GM21526 (cell line): ENCODE measurements at regions not wholly inside any gene's neighbourhood (a gene's known extent, or its start where the extent isn't known, plus 50 kb on each side); places are given as distances from the start of the nearest gene placed in this dataset.

Source experiments
- ATAC-seq: cut with Tn5 transposase; IDR thresholded peaks from one replicate; pipeline ENCODE4 v1.9.1; 2021; ENCODE audit warnings: moderate library complexity; ENCODE audit not compliant: unreplicated experiment, low FRiP score

DNA sequence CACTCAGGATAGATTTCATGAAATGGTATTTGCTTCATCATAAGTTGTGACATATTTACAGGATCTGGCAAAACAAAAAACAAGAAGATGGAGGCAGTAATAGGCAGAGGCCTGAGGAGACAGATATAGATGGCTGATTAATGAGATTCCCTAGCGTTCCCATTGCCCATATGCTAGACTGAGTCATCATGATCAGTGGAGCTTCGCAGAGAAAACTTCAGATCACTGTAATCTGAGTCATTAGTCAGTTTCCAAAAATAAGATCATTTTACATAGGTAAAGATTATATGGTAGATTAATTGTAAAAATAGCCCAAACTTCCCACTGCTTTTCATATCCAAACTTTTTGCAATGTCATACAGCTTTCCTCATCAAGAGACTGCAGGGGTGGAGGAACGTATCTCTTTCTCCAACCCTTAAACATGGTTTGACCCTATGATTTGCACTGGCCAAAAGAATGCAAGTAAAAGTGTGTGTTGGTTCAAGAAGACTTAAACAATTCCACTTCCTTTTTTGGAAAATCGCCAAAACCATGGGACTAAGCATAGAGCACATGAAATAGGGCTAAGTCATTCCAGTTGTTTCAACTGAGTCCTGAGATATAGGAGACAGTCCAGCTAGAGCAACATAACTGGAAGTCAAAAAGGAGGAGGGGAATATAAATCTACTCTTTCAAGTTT lies 626.0 kb downstream of the RNF144B start:
- no peak for ATAC-seq

DNA sequence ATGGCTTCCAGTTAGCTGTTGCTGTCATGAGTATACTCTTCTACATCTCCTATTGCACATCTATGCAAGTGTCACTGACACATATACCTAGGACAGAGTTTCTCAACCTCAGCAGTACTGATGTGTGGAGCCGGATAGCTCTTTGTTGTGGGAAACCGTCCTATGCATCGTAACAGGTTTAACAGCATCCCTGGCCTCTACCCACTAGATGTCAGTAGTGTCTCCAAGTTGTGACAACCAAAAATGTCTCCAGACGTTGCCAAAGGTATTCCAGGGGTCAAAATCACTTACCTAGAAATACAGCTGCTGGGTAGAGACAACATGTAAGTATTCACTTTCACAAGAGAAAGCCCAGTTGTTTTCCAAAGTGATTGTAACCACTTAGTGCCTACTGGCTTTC lies 637.6 kb downstream of the RNF144B start:
- no peak for ATAC-seq

- no peak for ATAC-seq
Observed at GRCh38 chr6:19028201-19028600, 641.1 kb downstream of the RNF144B start.

GRCh38 chr6:19032591-19033295 lies 645.6 kb downstream of the RNF144B start:
- no peak for ATAC-seq

DNA sequence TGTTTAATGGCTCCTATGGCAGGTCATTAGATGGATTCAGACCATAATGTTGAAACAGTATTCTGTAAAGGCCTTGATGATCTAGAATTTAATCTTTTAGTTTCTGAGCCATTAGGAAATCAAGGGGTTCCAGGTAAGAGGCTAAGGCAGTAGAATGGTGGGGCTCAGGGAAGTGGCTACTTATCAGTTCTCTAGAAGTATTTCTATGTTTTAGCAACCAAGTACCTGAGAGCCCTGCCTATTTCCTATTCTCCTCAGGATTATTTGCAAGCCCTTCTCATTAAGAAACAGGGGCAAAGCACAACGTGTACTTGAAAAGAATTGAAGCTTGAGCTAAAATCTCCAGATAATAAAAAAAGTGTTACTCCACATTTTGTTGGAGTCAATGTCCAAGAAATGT lies 646.5 kb downstream of the RNF144B start:
- no peak for ATAC-seq

DNA sequence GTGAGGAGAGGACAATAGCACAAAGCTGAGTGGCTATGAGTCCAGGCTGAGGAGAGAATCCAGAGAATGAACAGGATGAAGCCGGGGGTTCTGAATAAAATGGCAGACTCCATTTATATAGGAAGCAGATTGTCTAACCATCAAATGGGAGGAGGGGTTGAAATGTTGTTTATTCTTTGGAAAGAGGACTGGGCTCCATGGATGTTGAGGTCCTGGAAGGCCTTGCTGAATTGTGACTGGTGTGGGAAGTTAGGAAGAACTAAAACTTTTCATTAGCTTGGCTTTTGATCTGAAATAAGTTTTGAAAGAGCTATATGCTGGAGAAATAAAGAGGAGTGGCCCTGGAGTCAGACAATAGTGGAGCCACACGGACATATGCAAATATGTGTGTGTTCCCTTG lies 647.8 kb downstream of the RNF144B start:
- no peak for ATAC-seq

DNA sequence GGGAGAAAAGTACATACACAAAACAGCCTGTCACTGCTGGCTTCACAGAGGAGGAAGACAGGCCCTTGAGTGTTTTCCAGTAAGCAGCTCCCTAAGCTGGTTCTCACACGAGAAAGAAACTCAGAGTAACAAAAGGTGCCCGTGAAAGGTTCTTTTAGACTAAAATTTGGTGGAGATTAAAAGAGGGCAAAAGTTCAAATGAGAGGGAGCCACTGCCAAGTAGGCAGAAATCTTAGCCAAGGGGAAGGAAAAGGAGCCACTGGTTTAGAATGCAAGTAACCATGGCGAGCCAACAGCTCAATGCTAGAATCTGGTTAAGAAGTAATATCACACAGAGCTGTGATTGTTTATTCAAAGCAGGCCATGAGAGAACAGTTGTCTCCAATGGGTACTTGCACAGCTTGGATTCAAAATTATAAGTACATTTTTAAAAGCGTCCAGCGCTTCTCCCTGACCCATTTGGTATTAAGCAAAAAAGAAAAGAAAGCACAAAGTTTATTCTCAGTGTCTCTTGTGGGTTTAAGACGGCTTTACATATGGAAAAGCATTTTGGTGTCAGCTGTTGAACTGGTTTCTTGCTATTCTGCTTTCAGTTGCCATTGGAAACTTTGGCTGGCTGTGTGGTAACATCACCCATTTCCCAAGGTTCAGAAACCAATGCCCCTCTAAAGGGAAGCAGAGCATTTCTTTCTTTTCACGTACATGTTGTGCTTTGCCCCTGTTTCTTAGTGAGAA lies 648.5 kb downstream of the RNF144B start:
- ATAC-seq, result no peak

DNA sequence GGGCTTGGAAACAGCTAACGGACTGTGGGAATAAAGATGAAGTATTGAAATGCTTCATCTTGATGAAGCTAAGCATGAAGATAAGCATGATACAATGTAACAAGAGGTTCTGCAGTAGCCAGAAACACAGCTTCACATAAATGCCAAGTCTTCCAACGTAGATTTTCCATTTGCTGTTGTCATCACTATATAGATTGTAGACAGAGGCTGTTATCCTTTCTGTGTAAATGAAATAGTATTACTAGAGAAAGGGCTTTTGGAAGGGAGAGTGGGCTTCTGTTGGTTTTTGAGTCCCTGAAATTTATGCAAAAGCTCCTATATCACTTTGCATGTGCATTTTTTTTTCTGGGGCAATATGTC lies 649.0 kb downstream of the RNF144B start:
- ATAC-seq, result no peak

GRCh38 chr6:19037607-19038006 lies 650.5 kb downstream of the RNF144B start:
- no peak for ATAC-seq

GRCh38 chr6:19039287-19039686 lies 652.1 kb downstream of the RNF144B start:
- no peak for ATAC-seq

DNA sequence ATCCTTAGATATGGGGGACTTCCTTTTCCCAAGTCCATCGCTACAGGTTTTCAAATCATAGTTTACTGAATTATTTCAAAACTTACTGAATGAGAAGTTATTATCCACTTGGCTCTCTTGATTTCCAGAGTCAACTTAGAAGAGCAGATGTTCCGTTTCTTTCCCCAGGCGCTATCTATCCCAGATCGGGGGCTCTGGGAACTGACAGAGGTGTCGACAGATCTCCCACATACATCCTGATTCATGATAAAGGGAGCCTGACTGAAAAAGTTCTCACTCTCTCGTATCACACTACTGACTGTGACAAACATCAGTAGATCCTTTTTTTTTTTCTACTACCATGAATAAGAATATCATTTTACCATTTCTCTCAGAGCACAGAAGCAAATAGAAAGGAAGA lies 654.8 kb downstream of the RNF144B start:
- ATAC-seq, result no peak

- ATAC-seq, result no peak
Observed at GRCh38 chr6:19042420-19042819, 655.3 kb downstream of the RNF144B start.

- ATAC-seq, result no peak
Observed at GRCh38 chr6:19050765-19051164, 663.6 kb downstream of the RNF144B start.

DNA sequence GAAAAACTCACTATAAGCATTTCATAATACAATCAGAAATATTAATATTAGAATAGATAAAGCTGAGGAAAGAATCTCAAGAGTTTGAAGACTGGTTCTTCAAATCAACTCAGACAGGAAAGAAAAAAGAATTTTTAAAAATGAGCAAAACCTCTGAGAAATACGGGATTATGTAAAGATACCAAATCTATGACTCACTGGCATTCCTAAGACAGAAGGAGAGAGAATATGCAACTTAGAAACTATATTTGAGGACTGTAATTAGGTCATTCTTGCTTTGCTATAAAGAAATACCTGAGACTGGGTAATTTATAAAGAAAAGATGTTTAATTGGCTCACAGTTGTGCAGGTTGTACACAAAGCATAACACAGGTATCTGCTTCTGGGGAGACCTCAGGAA lies 665.1 kb downstream of the RNF144B start:
- ATAC-seq, result no peak

- no peak for ATAC-seq
Observed at GRCh38 chr6:19059102-19059501, 672.0 kb downstream of the RNF144B start.

GRCh38 chr6:19067165-19067564 lies 680.0 kb downstream of the RNF144B start:
- no peak for ATAC-seq

- no peak for ATAC-seq
Observed at GRCh38 chr6:19070520-19070919, 683.4 kb downstream of the RNF144B start.

DNA sequence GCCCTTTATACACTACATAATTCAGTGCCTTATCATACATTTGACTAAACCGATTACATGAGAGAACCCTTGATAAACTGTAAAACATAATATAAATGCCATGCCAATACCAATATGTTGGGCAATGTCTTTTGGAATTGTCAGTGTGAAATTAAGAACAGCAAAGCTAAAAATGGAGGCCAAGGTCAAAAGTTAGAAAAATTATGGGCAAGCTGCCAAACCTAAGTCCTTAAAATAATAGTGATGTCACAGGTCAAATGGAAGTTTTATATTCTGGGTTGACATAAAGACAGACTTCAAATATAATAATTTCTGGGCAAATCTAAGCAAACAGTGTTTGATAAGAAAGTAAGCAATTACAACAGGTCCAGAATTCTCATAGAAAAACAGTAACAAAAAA lies 696.7 kb downstream of the RNF144B start:
- no peak for ATAC-seq

- no peak for ATAC-seq
Observed at GRCh38 chr6:19086480-19086879, 699.3 kb downstream of the RNF144B start.

DNA sequence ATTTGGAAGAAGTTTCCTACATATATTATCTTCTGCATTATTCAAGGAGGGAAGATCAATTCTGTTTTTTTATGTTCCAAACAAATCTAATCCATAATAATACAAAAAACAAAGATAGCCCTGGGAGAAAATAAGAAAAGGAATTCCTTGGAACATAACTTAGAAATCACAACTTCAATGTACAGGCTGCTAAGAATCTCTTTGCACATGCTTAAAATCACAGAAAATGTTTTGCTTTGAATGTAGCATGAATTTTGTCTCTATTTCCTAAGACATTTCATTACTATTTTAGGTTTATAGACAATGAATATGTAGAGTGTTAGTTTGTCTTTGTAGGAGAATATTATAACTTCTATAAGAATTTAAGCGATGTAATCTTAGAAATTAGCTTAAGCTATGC lies 700.1 kb downstream of the RNF144B start:
- no peak for ATAC-seq

- ATAC-seq, result no peak
Observed at GRCh38 chr6:19087897-19088296, 700.7 kb downstream of the RNF144B start.

- ATAC-seq, result no peak
Observed at GRCh38 chr6:19100752-19101151, 713.6 kb downstream of the RNF144B start.
